OCI-LY3 (cell line): ENCODE measurements at regions not wholly inside any gene's neighbourhood (a gene's known extent, or its start where the extent isn't known, plus 50 kb on each side); places are given as distances from the start of the nearest gene placed in this dataset.

ENCODE experiments used
- H2AFZ ChIP-seq: fragments of 200-600, 300-600 bp; shearing (Covaris generic); 2 replicates; pipeline ENCODE4 v1.6.0; 2014; ENCODE audit warnings: antibody characterized with exemption, low read depth, low read length
- H3K27ac ChIP-seq: fragments of 200-600, 300-600 bp; sonication (generic); 2 replicates; pipeline ENCODE4 v1.5.1; 2014; ENCODE audit warnings: mild to moderate bottlenecking, low read length, moderate library complexity, mixed read lengths
- H3K27me3 ChIP-seq: fragments of 200-600, 300-600 bp; sonication (generic); 2 replicates; pipeline ENCODE4 v1.6.1; 2014; ENCODE audit warnings: low read depth, low read length, mixed read lengths
- H3K36me3 ChIP-seq: fragments of 200-600, 300-600 bp; sonication (generic); replicated peaks from 2 replicates; pipeline ENCODE3; 2014; ENCODE audit warnings: low read depth, low read length, mixed read lengths
- H3K4me1 ChIP-seq: fragments of 300-600, 200-600 bp; sonication (generic); 2 replicates; pipeline ENCODE4 v1.6.1; 2014; ENCODE audit warnings: low read length, mixed read lengths
- H3K4me2 ChIP-seq: fragments of 200-600, 300-600 bp; sonication (generic); 2 replicates; pipeline ENCODE4 v1.6.1; 2014; ENCODE audit warnings: low read length, mixed read lengths
- H3K4me3 ChIP-seq: fragments of 300-600, 200-600 bp; sonication (generic); 2 replicates; pipeline ENCODE4 v1.5.1; 2014; ENCODE audit warnings: antibody characterized with exemption, mild to moderate bottlenecking, low read length, moderate library complexity
- H3K79me2 ChIP-seq: fragments of 300-600, 200-600 bp; shearing (Covaris generic); 2 replicates; pipeline ENCODE4 v1.6.1; 2014; ENCODE audit warnings: mild to moderate bottlenecking, low read length, mixed read lengths
- H3K9ac ChIP-seq: fragments of 300-600, 200-600 bp; shearing (Covaris generic); 2 replicates; pipeline ENCODE4 v1.6.0; 2014; ENCODE audit warnings: mild to moderate bottlenecking, low read length, moderate library complexity
- H3K9me3 ChIP-seq: fragments of 200-600, 300-600 bp; shearing (Covaris generic); 2 replicates; pipeline ENCODE4 v1.6.1; 2014; ENCODE audit warnings: low read length, mixed read lengths; ENCODE audit not compliant: insufficient read depth
- H4K20me1 ChIP-seq: fragments of 200-600, 300-600 bp; sonication (generic); 2 replicates; pipeline ENCODE4 v1.6.1; 2016; ENCODE audit warnings: low read length, mixed read lengths; ENCODE audit not compliant: insufficient read depth
- CTCF ChIP-seq: fragments of 200-600, 300-600 bp; sonication (generic); IDR thresholded peaks from 2 replicates; pipeline ENCODE4 v1.5.1; 2014; ENCODE audit warnings: antibody characterized with exemption, low read length, low read depth
- EZH2phosphoT487 ChIP-seq: fragments of 200-600 bp; shearing (Covaris generic); IDR thresholded peaks from 2 replicates; pipeline ENCODE4 v1.6.1; 2018; ENCODE audit warnings: antibody characterized with exemption, mixed run types, low read depth

GRCh38 chr11:32288276-32288675 lies 147.1 kb downstream of the WT1 start:
- no peaks in the 10 kb centered on the region for H3K79me2 ChIP-seq
- peaks cover 8% of the 10 kb centered on the region; the same call in 1 of the 2 replicates for H3K27me3 ChIP-seq
- no peak overlapping the region for H3K27ac ChIP-seq
- no peak overlapping the region for H2AFZ ChIP-seq
- no peaks in the 10 kb centered on the region for H3K36me3 ChIP-seq
- H4K20me1 ChIP-seq = no peaks in the 10 kb centered on the region
- H3K4me3 ChIP-seq = no peak overlapping the region
- H3K4me1 ChIP-seq = no peaks in the 10 kb centered on the region; the same call in 1 of the 2 replicates
- H3K9me3 ChIP-seq = no peaks in the 10 kb centered on the region
- TF ChIP-seq EZH2phosphoT487 (no peak), CTCF (no peak)
- no peak overlapping the region for H3K9ac ChIP-seq
- H3K4me2 ChIP-seq = no peak overlapping the region

GRCh38 chr11:32289701-32290100 lies 145.6 kb downstream of the WT1 start:
- peaks cover 2% of the 10 kb centered on the region; the same call in 1 of the 2 replicates for H3K27me3 ChIP-seq

GRCh38 chr11:32290783-32291182 lies 144.6 kb downstream of the WT1 start:
- Histone ChIP-seq H3K4me1 (no peaks in the 10 kb centered on the region; the same call in 1 of the 2 replicates), H2AFZ (no peak overlapping the region), H3K27ac (no peak overlapping the region), H4K20me1 (no peaks in the 10 kb centered on the region), H3K4me2 (no peak overlapping the region), H3K9ac (no peak overlapping the region), H3K27me3 (peaks cover 2% of the 10 kb centered on the region; the same call in 1 of the 2 replicates), H3K79me2 (no peaks in the 10 kb centered on the region), H3K4me3 (no peak overlapping the region), H3K9me3 (no peaks in the 10 kb centered on the region), H3K36me3 (no peaks in the 10 kb centered on the region)
- TF ChIP-seq EZH2phosphoT487 (no peak), CTCF (no peak)

More at GRCh38 chr11:32289701-32290100, 145.6 kb downstream of the WT1 start:
- Histone ChIP-seq H3K4me3 (no peak overlapping the region), H3K27ac (no peak overlapping the region), H3K4me2 (no peak overlapping the region), H4K20me1 (no peaks in the 10 kb centered on the region), H3K4me1 (no peaks in the 10 kb centered on the region; the same call in 1 of the 2 replicates), H3K36me3 (no peaks in the 10 kb centered on the region), H3K9ac (no peak overlapping the region), H3K79me2 (no peaks in the 10 kb centered on the region), H3K9me3 (no peaks in the 10 kb centered on the region), H2AFZ (no peak overlapping the region)
- TF ChIP-seq CTCF (no peak), EZH2phosphoT487 (no peak)

GRCh38 chr11:32297611-32298011 lies 137.7 kb downstream of the WT1 start:
- Histone ChIP-seq H3K4me1 (peaks cover 3% of the 10 kb centered on the region; the same call in 1 of the 2 replicates), H3K9ac (no peak overlapping the region), H3K9me3 (no peaks in the 10 kb centered on the region), H3K27me3 (no peaks in the 10 kb centered on the region), H3K4me2 (no peak overlapping the region; the same call in 1 of the 2 replicates), H3K36me3 (no peaks in the 10 kb centered on the region), H2AFZ (peak overlapping the region; percentile 77), H3K27ac (no peak overlapping the region), H3K79me2 (no peaks in the 10 kb centered on the region), H4K20me1 (no peaks in the 10 kb centered on the region), H3K4me3 (no peak overlapping the region)
- TF ChIP-seq EZH2phosphoT487 (no peak), CTCF (peak; percentile 60)
